ENCODE measurements at regions not wholly inside any gene's neighbourhood (a gene's known extent, or its start where the extent isn't known, plus 50 kb on each side); places are given as distances from the start of the nearest gene placed in this dataset.

DNA sequence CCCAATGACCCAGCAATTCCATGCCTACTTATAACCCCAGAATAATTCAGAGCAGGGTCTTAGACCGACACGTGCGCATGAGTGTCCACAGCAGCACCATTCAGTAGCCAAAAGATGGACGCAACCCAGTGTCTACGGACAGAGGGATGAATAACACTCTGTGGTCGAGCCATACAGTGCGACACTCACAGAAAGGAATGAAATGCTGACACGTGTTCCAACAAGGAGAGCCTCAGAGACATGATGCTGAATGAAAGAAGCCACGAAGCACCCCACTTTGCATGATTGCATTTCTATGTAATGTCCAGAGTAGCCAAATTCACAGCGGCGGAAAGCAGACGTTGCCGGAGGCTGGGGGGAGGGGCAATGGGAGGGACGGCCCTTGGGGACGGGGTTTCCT, 134.4 kb downstream of the CTTN start:
- no peaks in the 10 kb centered on the region for H3K4me1 ChIP-seq
- H3K4me3 ChIP-seq = no peak overlapping the region
- H3K27me3 ChIP-seq = no peaks in the 10 kb centered on the region
- TF ChIP-seq, protein P1, sequence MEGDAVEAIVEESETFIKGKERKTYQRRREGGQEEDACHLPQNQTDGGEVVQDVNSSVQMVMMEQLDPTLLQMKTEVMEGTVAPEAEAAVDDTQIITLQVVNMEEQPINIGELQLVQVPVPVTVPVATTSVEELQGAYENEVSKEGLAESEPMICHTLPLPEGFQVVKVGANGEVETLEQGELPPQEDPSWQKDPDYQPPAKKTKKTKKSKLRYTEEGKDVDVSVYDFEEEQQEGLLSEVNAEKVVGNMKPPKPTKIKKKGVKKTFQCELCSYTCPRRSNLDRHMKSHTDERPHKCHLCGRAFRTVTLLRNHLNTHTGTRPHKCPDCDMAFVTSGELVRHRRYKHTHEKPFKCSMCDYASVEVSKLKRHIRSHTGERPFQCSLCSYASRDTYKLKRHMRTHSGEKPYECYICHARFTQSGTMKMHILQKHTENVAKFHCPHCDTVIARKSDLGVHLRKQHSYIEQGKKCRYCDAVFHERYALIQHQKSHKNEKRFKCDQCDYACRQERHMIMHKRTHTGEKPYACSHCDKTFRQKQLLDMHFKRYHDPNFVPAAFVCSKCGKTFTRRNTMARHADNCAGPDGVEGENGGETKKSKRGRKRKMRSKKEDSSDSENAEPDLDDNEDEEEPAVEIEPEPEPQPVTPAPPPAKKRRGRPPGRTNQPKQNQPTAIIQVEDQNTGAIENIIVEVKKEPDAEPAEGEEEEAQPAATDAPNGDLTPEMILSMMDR (IDR thresholded peaks at IDR 0.05) = no peak
- TF ChIP-seq POLR2A (IDR thresholded peaks at IDR 0.05) = no peak
- intact Hi-C loops (cut with DNase I; ENCODE audit: low total_unique reads) = no loop called here
- H3K27ac ChIP-seq = no peak overlapping the region
- no peaks in the 10 kb centered on the region for H3K9me3 ChIP-seq
- no peaks in the 10 kb centered on the region for H3K36me3 ChIP-seq
- no peak for DNase-seq

DNA sequence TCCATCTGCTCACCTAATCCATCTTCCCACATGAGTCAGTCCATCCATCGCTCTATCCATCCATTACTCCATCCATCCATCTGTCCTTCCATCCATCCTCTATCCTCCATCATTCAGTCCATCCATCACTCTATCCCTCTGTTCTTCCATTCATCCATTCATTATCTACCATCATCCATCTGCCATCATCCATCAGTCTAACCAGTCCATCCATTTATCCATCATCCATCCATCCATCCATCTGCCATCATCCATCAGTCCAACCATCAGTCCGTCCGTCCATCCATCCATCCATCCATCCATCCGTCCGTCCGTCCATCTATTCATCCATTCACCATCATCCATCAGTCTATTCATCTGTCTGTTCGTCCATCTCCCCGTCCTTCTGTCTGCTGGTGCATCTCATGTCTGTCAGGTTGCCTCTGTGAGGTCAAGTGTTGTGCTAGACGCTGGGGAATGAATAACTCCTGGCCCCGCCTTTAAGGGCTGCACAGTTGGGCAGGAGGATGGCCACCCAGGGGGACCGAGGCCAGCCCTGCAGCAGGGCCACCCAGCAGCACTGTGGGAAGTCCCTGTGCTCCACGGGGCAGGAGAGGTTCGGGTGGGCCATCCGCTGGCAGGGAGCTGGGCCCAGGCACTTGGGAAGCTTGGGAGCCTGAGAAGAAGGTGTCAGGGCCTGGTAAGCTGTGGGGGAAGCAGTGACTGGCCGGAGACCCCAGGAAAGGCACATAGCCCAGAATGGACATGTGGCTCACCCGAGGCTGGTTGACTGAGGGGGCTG, 137.1 kb downstream of the CTTN start:
- H3K9me3 ChIP-seq = no peaks in the 10 kb centered on the region
- H3K4me1 ChIP-seq = no peaks in the 10 kb centered on the region
- H3K4me3 ChIP-seq = no peak overlapping the region
- intact Hi-C loops (cut with DNase I; ENCODE audit: low total_unique reads) = no loop called here
- H3K27me3 ChIP-seq = no peaks in the 10 kb centered on the region
- H3K27ac ChIP-seq = no peak overlapping the region
- TF ChIP-seq POLR2A (IDR thresholded peaks at IDR 0.05) = no peak
- TF ChIP-seq, protein P1 (IDR thresholded peaks at IDR 0.05) = no peak
- H3K36me3 ChIP-seq = no peaks in the 10 kb centered on the region
- no peak for DNase-seq

DNA sequence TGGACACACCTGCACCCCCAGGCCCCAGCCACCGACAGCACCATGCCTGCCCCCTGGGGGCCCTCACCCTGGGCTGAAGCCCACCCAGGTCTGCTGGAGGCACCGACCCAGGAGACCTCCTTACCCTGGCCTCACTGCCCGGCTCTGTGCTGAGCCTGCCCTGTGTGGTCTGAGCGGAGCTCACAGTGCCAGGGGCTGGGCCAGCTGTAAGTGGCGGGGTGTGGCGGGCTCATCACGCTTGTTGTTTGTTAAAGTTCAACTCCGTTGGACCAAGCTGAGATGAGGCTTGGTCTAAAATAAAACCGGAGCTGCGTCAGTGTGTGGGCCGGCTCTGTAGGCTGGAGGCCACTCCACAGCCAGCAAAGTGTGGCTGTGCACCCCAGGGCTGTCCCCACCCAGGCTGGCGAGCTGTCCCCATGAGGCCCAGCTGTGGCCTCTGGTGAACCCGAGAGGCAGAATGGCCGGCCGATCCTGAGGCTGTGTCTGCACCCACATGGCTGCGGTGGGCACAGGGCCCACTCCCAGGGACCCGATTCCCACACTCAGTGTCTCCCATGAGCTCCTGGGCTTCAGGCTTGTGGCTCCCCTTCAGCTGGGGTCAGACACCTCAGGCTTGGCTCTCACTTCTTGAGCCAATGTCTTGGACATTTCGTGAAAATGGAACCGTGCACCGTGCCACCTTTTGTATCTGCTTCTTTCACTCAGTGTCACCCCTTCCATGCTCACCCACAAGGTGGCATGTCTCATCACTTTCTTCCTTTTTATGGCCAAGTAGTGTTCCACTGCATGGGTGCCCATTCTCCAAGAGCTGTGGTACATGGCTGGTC, 137.9 kb downstream of the CTTN start:
- Histone ChIP-seq H3K4me1 (no peaks in the 10 kb centered on the region), H3K27ac (no peak overlapping the region), H3K36me3 (no peaks in the 10 kb centered on the region), H3K9me3 (no peaks in the 10 kb centered on the region), H3K4me3 (no peak overlapping the region), H3K27me3 (no peaks in the 10 kb centered on the region)
- intact Hi-C loops (cut with DNase I; ENCODE audit: low total_unique reads) = no loop called here
- no peak for DNase-seq
- TF ChIP-seq, protein P1 (IDR thresholded peaks at IDR 0.05) = no peak
- TF ChIP-seq POLR2A (IDR thresholded peaks at IDR 0.05) = no peak

DNA sequence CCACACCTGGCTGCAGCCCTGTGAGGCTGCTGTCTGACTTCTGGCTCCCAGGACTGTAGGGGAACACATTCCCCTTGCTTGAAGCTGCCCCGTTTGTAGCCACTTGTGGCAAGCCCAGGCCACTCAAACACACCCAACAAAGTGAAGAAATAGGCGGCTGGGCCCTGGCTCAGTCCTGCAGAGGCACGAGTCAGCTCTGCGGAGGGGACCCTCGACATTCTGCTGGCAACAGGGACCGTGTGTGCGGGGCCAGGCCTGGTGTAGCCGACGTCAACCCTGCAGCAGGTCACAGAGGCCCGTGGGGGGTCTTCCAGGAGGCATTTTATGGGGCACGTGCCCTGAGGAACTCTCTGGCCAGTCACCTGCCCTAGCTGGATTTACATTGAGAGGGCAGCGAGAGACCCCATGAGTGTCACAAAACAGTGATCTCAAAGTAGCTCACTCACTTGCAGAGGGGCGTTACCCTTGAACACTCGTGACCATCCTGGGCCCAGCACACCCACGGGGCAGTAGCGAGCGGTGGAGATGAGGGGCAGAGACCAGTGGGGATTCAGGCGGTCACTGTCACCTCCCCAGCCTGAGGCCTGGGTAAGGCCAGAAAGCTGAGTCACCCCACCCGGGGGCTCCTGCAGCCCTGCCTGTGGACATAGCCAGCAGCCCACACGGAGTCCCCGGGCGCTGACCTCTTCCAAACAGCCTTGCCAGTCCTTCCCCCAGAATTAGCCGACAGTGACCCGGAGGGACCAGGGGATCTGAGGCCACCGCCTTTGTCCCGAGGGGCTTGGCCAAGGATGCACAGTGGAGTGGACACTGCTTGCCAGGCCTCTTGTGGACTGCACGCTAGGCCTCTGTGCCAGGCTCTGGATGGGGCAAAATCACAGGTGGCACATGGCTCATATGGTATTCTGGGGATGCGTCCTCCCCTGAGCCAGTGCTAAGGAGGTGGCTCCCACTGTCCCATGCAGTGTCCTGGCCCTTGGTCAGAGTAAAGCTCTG, 139.5 kb downstream of the CTTN start:
- no peaks in the 10 kb centered on the region for H3K27me3 ChIP-seq
- H3K9me3 ChIP-seq = no peaks in the 10 kb centered on the region
- H3K36me3 ChIP-seq = no peaks in the 10 kb centered on the region
- H3K27ac ChIP-seq = no peak overlapping the region
- no peak for DNase-seq
- H3K4me1 ChIP-seq = no peaks in the 10 kb centered on the region
- TF ChIP-seq POLR2A (IDR thresholded peaks at IDR 0.05) = no peak
- TF ChIP-seq, protein P1 (IDR thresholded peaks at IDR 0.05) = no peak
- intact Hi-C loops (cut with DNase I; ENCODE audit: low total_unique reads) = no loop called here
- H3K4me3 ChIP-seq = no peak overlapping the region
